Calu3 (cell line): ENCODE measurements at regions not wholly inside any gene's neighbourhood (a gene's known extent, or its start where the extent isn't known, plus 50 kb on each side); places are given as distances from the start of the nearest gene placed in this dataset.

Experiments used
- BruUV-seq: library from RNA; stranded (reverse); fragments of 400-500 nt; replicated peaks from 2 replicates; lab custom pipeline; 2021; lab: Mats Ljungman, UMichigan
- CTCF ChIA-PET: fragments of 300-600 bp; sonication (Branson Sonifier 250); formaldehyde crosslinking; loops from one replicate; lab custom pipeline; 2022; ENCODE audit warnings: antibody characterized with exemption; lab: Charles Lee
- DNase-seq: peaks from one replicate; pipeline ENCODE4 v3.0.0; 2022
- H3K27ac Mint-ChIP-seq: one replicate; pipeline ENCODE4 v1.8.0; 2022; ENCODE audit warnings: mixed read lengths; ENCODE audit not compliant: unreplicated experiment
- H3K27me3 Mint-ChIP-seq: one replicate; pipeline ENCODE4 v1.8.0; 2022; ENCODE audit warnings: mixed read lengths; ENCODE audit not compliant: unreplicated experiment
- H3K36me3 Mint-ChIP-seq: one replicate; pipeline ENCODE4 v1.8.0; 2022; ENCODE audit warnings: mild to moderate bottlenecking, moderate library complexity, mixed read lengths; ENCODE audit not compliant: insufficient read depth, unreplicated experiment
- H3K4me1 Mint-ChIP-seq: one replicate; pipeline ENCODE4 v1.8.0; 2022; ENCODE audit warnings: mild to moderate bottlenecking, low read depth, mixed read lengths; ENCODE audit not compliant: unreplicated experiment
- H3K4me3 Mint-ChIP-seq: one replicate; pipeline ENCODE4 v1.8.0; 2022; ENCODE audit warnings: mild to moderate bottlenecking, low read depth, moderate library complexity, mixed read lengths; ENCODE audit not compliant: unreplicated experiment
- H3K9me3 Mint-ChIP-seq: one replicate; pipeline ENCODE4 v1.8.0; 2022; ENCODE audit warnings: low read depth, mixed read lengths; ENCODE audit not compliant: unreplicated experiment
- CTCF ChIP-seq: fragments of 200-600 bp; IDR thresholded peaks from one replicate; pipeline ENCODE4 v1.8.0; 2022; ENCODE audit warnings: antibody characterized with exemption; ENCODE audit not compliant: unreplicated experiment
- intact Hi-C: fragments of 100-400 bp; cut with micrococcal nuclease; formaldehyde crosslinking; loops from one replicate; pipeline ENCODE4 v1.10.0; 2022; ENCODE audit not compliant: unreplicated experiment

GRCh38 chr10:9878383-9878782, 1139.3 kb upstream of the CELF2 start:
- no peak for DNase-seq
- no peak for TF ChIP-seq CTCF
- Mint-ChIP-seq H3K4me3 (no peak overlapping the region), H3K36me3 (no peaks in the 10 kb centered on the region), H3K27me3 (no peaks in the 10 kb centered on the region), H3K4me1 (no peaks in the 10 kb centered on the region), H3K9me3 (peaks cover 4% of the 10 kb centered on the region), H3K27ac (no peak overlapping the region)
- intact Hi-C loops = no loop called here
- CTCF ChIA-PET = no interaction called here
- BruUV-seq = no TSS peak

- no peak overlapping the region for H3K27ac Mint-ChIP-seq
- no peak for TF ChIP-seq CTCF
- H3K4me1 Mint-ChIP-seq = no peaks in the 10 kb centered on the region
- intact Hi-C loops = no loop called here
- CTCF ChIA-PET = no interaction called here
- no peak overlapping the region for H3K4me3 Mint-ChIP-seq
- no TSS peak for BruUV-seq
- no peaks in the 10 kb centered on the region for H3K27me3 Mint-ChIP-seq
- no peak for DNase-seq
- peaks cover 17% of the 10 kb centered on the region for H3K9me3 Mint-ChIP-seq
- no peaks in the 10 kb centered on the region for H3K36me3 Mint-ChIP-seq
Measured at GRCh38 chr10:9885761-9886160, 1131.9 kb upstream of the CELF2 start.

GRCh38 chr10:9886772-9887171, 1130.9 kb upstream of the CELF2 start:
- TF ChIP-seq CTCF = no peak
- Mint-ChIP-seq H3K36me3 (no peaks in the 10 kb centered on the region), H3K27me3 (no peaks in the 10 kb centered on the region), H3K9me3 (peaks cover 20% of the 10 kb centered on the region), H3K4me3 (no peak overlapping the region), H3K4me1 (no peaks in the 10 kb centered on the region), H3K27ac (no peak overlapping the region)
- intact Hi-C loops = no loop called here
- CTCF ChIA-PET = no interaction called here
- BruUV-seq = no TSS peak
- no peak for DNase-seq

GRCh38 chr10:9895453-9895852, 1122.2 kb upstream of the CELF2 start:
- CTCF ChIA-PET = no interaction called here
- no peaks in the 10 kb centered on the region for H3K36me3 Mint-ChIP-seq
- no peak overlapping the region for H3K27ac Mint-ChIP-seq
- no peak overlapping the region for H3K4me3 Mint-ChIP-seq
- DNase-seq = no peak
- peaks cover 12% of the 10 kb centered on the region for H3K9me3 Mint-ChIP-seq
- intact Hi-C loops = no loop called here
- no peak for TF ChIP-seq CTCF
- no peaks in the 10 kb centered on the region for H3K4me1 Mint-ChIP-seq
- BruUV-seq = no TSS peak
- no peaks in the 10 kb centered on the region for H3K27me3 Mint-ChIP-seq
